ENCODE measurements at regions not wholly inside any gene's neighbourhood (a gene's known extent, or its start where the extent isn't known, plus 50 kb on each side); places are given as distances from the start of the nearest gene placed in this dataset.
"Not testable (repeated sequence)": the region's sequence is repeated elsewhere in the genome, so short reads cannot be mapped to it uniquely, and the experiment has no call there.

GRCh38 chr12:83971781-83972180, 940.8 kb downstream of the SLC6A15 start:
- no peak for ATAC-seq
- DNase-seq (ENCODE audit: low spot score), result no peak

GRCh38 chr12:83960767-83961166, 951.8 kb downstream of the SLC6A15 start:
- ATAC-seq (no peak), DNase-seq (ENCODE audit: low spot score) (no peak)

GRCh38 chr12:83958997-83959396, 953.6 kb downstream of the SLC6A15 start:
- DNase-seq (ENCODE audit: low spot score) (no peak), ATAC-seq (no peak)

GRCh38 chr12:83954956-83955601, 957.5 kb downstream of the SLC6A15 start:
- DNase-seq (ENCODE audit: low spot score), result no peak
- ATAC-seq, result no peak

- DNase-seq (ENCODE audit: low spot score) (no peak), ATAC-seq (no peak)
Measured at GRCh38 chr12:83954071-83954789, 958.4 kb downstream of the SLC6A15 start.

- no peak for ATAC-seq
- no peak for DNase-seq (ENCODE audit: low spot score)
Measured at GRCh38 chr12:83945871-83946270, 966.7 kb downstream of the SLC6A15 start.

GRCh38 chr12:83939718-83940117, 972.9 kb downstream of the SLC6A15 start:
- ATAC-seq (no peak), DNase-seq (ENCODE audit: low spot score) (no peak)

DNA sequence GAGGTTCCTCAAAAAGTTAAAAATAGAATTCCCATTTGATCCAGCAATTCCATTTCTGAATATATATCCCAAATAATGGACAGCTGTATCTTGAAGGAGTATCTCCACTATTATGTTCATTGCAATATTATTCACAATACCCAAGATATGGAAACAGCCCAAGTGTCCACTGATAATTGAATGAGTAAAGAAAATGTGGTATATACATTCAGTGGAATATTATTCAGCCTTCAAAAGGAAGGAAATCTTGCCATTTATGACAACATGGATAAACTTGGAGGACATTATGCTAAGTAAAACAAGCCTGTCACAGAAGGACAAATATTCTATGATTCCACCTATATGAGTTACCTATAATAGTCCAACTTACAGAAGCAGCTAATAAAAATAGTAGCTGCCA, 979.0 kb downstream of the SLC6A15 start:
- DNase-seq (ENCODE audit: low spot score), result no peak
- no peak for ATAC-seq

GRCh38 chr12:83932011-83932410, 980.6 kb downstream of the SLC6A15 start:
- ATAC-seq, result no peak
- no peak for DNase-seq (ENCODE audit: low spot score)

DNA sequence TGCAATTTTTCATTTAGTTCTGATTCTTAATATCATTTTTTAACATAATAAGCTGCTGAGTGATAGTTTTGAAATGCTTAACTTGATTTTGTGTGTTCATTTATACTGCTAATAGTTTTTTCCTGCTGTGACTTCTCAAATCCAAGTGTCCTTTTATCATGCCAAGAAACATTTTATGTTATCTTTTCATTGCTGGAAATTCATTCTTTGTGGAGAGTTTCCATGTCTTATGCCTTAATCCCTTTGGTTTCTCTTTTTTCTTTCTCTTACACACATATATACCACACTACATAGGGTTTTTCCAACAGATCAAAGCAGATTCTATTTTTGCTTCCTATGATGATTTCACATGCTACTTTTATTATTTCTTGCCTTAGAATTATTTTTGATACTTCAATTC, 981.1 kb downstream of the SLC6A15 start:
- ATAC-seq (no peak), DNase-seq (ENCODE audit: low spot score) (no peak)

- not testable (repeated sequence) for ATAC-seq; DNase-seq (ENCODE audit: low spot score)
Measured at GRCh38 chr12:83929792-83930191, 982.8 kb downstream of the SLC6A15 start.

DNA sequence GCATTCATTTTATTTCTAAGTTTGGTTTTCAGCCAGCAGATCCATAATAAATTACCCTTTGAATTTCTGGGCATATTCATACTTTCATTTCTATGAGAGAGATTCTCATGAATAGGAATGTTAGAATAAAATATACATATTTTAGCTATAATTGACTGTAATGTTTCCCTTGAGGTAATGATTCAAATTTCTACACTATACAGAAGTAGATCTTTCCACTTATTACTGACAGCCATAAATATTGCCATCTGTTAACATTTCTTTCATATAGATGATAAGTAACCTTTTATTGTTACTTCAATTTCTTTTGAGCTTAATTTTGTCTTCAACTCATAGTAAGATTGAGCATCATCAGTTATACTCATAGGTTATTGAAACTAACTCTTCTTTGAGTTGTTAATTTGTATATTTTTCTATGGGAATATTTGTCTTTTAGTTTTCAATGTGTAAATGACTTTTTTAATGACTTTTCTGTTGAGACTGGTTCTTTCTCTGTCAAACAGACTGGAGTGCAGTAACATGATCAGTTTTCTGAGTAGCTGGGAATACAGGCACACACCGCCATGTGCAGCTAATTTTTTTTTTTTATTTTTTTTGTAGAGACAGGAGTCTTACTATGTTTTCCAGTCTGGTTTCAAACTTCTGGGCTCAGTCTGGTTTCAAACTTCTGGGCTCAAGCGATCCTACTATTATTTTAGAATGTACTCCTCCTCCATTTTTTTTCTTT, 991.6 kb downstream of the SLC6A15 start:
- DNase-seq (ENCODE audit: low spot score) (no peak), ATAC-seq (no peak)

- ATAC-seq (no peak), DNase-seq (ENCODE audit: low spot score) (no peak)
Measured at GRCh38 chr12:83919081-83919480, 993.5 kb downstream of the SLC6A15 start.

GRCh38 chr12:83904175-83904574, 1008.4 kb downstream of the SLC6A15 start:
- no peak for ATAC-seq
- no peak for DNase-seq (ENCODE audit: low spot score)

GRCh38 chr12:83896416-83896815, 1016.2 kb downstream of the SLC6A15 start:
- no peak for DNase-seq (ENCODE audit: low spot score)
- ATAC-seq, result no peak

GRCh38 chr12:83893101-83893500, 1019.5 kb downstream of the SLC6A15 start:
- DNase-seq (ENCODE audit: low spot score), result no peak
- no peak for ATAC-seq

DNA sequence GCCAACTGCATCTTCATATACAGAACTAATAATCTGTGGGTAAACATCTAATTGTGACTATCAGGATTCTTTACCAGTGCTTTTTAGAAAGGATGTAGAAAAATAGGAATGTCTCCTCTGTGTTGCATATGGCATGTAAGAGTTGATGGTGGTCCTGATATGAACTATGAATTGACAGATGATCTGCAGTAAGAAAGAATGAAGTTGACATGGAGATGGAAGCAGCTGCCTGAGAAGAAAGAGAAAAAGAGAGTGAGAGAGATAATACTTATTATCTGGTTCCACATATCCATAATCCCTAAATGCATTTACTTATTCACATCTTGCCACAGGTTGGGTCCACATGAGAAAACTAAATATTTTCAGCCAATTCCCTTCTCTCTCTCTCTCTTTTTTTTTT, 1022.9 kb downstream of the SLC6A15 start:
- ATAC-seq, result no peak
- DNase-seq (ENCODE audit: low spot score), result no peak

DNA sequence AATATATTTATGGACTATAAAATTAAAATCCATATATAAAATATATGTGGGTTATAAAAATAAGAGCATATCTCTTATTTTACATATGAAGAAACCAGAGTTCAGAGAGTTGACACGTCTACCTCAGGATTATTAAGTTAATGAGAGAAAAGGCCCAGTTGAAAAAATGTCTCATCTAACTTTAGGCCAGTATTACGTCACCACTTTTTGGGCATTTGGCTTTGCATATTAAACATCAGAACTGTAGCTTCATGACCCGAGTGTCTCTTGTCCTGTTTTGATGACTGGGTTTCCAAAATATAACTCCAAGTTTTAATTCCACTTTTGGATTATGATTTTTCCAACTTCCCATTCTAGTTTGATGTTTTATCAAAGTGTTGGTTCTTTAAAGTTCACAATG, 1026.1 kb downstream of the SLC6A15 start:
- no peak for DNase-seq (ENCODE audit: low spot score)
- ATAC-seq, result no peak

DNA sequence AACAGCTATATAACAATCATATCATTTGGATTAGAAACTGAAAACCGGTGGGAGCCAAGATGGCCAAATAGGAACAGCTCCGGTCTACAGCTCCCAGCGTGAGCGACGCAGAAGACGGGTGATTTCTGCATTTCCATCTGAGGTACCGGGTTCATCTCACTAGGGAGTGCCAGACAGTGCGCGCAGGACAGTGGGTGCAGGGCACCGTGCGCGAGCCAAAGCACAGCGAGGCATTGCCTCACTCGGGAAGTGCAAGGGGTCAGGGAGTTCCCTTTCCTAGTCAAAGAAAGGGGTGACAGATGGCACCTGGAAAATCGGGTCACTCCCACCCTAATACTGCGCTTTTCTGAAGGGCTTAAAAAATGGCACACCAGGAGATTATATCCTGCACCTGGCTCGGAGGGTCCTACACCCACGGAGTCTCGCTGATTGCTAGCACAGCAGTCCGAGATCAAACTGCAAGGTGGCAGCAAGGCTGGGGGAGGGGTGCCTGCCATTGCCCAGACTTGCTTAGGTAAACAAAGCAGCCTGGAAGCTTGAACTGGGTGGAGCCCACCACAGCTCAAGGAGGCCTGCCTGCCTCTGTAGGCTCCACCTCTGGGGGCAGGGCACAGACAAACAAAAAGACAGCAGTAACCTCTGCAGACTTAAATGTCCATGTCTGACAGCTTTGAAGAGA, 1041.5 kb downstream of the SLC6A15 start:
- not testable (repeated sequence) for DNase-seq (ENCODE audit: low spot score); ATAC-seq

GRCh38 chr12:83866477-83866876, 1046.1 kb downstream of the SLC6A15 start:
- no peak for ATAC-seq
- no peak for DNase-seq (ENCODE audit: low spot score)

DNA sequence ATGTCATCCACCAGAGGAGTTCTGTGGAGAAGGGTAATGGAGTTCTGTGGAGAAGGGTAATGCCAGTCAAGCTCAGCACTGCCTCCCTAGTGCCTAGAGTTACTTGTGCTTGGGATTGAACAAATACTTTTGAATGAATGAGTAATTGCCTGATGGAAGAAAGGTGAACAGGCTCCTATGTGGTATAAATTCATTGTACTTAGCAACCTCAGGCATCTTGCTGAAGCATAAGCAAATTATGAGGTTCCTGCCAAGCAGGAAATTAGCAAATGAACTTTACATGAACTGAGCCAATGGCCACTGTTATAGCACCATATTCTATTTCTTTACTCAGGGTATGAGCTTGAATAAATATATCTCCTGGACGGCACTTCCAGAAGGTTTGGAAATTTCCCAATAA, 1047.2 kb downstream of the SLC6A15 start:
- no peak for DNase-seq (ENCODE audit: low spot score)
- no peak for ATAC-seq
